WERI-Rb-1 (cell line): ENCODE measurements at regions not wholly inside any gene's neighbourhood (a gene's known extent, or its start where the extent isn't known, plus 50 kb on each side); places are given as distances from the start of the nearest gene placed in this dataset.

Source experiments
- DNase-seq: peaks from one replicate; pipeline ENCODE4 v3.0.0-alpha.2; 2020
- H3K27ac ChIP-seq: fragments of 250-450 bp; sonication (Bioruptor Pico); 2 replicates; pipeline ENCODE4 v1.5.1; 2020; ENCODE audit warnings: mild to moderate bottlenecking, moderate library complexity
- H3K27me3 ChIP-seq: fragments of 250-450 bp; sonication (Bioruptor Pico); 2 replicates; pipeline ENCODE4 v1.5.1; 2021; ENCODE audit warnings: mild to moderate bottlenecking, low read depth, moderate library complexity; ENCODE audit not compliant: insufficient read depth, severe bottlenecking
- H3K36me3 ChIP-seq: fragments of 250-450 bp; sonication (Bioruptor Pico); 2 replicates; pipeline ENCODE4 v1.5.1; 2020; ENCODE audit warnings: mild to moderate bottlenecking, moderate library complexity
- H3K4me3 ChIP-seq: 2 replicates; pipeline ENCODE4 v1.5.1; 2011; ENCODE audit warnings: low read depth, mild to moderate bottlenecking, control low read depth, low read length
- H3K9me3 ChIP-seq: fragments of 250-450 bp; sonication (Bioruptor Pico); 2 replicates; pipeline ENCODE4 v1.5.1; 2021; ENCODE audit warnings: mild to moderate bottlenecking, moderate library complexity; ENCODE audit not compliant: severe bottlenecking
- TF ChIP-seq, protein P1 (sequence below): IDR thresholded peaks from 2 replicates; pipeline ENCODE4 v1.5.1; 2011; ENCODE audit warnings: low read depth, mild to moderate bottlenecking, control low read depth, inconsistent platforms, low read length

DNA sequence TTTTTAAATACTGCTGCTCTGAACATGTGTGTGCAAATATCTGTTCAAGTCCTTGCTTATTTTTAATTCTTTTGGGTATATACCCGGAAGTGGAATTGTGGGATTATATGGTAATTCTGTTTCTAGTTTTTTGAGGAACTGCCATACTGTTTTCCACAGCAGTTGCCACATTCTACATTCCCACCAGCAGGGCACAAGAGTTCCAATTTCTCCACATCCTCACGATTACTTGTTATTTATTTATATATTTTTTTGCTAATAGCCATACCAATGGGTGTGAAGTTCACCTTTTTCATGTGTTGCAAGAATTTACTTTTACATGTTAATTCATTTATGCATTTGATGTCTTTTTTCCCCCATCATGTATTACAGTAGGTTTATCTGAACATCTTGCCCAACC, 79.6 kb upstream of the CXCL12 start:
- no peaks in the 10 kb centered on the region for H3K9me3 ChIP-seq
- peaks cover 65% of the 10 kb centered on the region for H3K27me3 ChIP-seq
- DNase-seq: no peak
- TF ChIP-seq, protein P1, sequence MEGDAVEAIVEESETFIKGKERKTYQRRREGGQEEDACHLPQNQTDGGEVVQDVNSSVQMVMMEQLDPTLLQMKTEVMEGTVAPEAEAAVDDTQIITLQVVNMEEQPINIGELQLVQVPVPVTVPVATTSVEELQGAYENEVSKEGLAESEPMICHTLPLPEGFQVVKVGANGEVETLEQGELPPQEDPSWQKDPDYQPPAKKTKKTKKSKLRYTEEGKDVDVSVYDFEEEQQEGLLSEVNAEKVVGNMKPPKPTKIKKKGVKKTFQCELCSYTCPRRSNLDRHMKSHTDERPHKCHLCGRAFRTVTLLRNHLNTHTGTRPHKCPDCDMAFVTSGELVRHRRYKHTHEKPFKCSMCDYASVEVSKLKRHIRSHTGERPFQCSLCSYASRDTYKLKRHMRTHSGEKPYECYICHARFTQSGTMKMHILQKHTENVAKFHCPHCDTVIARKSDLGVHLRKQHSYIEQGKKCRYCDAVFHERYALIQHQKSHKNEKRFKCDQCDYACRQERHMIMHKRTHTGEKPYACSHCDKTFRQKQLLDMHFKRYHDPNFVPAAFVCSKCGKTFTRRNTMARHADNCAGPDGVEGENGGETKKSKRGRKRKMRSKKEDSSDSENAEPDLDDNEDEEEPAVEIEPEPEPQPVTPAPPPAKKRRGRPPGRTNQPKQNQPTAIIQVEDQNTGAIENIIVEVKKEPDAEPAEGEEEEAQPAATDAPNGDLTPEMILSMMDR: no peak
- H3K36me3 ChIP-seq: no peaks in the 10 kb centered on the region
- no peak overlapping the region for H3K27ac ChIP-seq
- H3K4me3 ChIP-seq: no peak overlapping the region

DNA sequence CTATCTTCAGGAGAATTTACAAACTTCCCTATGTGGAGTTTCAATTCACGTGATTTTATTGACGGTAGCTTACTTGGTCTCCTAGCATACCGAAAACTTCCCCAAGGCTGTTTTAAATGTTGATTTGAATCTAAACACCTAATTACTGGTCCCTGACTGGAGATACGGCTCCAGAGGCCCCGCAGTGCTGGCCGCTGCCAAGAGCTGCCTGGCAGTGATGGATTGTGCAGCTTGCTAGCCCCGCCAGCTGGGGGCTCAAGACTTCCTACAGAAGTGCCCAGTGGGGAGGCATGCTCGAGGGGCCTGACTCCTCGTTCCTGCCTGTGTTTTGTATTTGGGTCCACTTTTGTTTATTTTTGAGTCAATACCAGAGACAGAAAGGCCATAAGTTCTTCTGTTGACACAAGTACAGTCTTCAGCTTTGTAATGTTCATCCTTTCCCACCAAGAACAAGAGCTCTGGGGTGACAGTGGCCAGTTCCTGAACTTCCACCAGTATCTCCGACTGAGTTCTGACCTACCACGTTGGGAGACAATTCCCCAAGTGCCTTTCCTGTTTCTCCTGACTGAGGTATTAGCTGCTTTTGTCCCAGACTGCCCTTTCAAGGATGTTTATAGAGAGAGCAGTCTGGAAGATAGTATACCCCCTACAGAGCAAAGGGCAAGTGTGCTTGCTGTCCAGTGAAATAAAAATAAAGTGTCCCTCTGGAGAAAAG, 80.7 kb upstream of the CXCL12 start:
- no peaks in the 10 kb centered on the region for H3K9me3 ChIP-seq
- H3K36me3 ChIP-seq: no peaks in the 10 kb centered on the region
- no peak for DNase-seq
- H3K27me3 ChIP-seq: peaks cover 64% of the 10 kb centered on the region
- H3K27ac ChIP-seq: no peak overlapping the region
- TF ChIP-seq, protein P1: no peak
- H3K4me3 ChIP-seq: no peak overlapping the region

DNA sequence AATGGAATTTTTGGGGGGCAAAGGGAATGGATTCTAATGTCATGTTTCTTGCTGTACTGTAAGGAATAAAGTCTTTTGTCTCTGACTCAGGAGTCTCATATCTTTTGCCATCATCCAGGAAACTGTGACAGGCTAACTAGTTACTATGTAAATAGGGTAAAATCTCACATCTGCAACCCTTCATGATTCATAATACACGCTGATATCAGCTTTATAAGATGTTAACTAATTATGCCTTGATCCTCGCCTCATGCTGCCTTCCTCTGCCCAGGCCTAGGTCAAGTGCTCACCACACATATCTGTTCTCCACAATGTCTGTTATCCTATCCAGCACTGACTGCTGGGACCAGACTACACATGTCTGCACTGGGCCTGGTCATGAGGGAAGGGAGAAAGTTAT, 81.3 kb upstream of the CXCL12 start:
- Histone ChIP-seq H3K9me3 (no peaks in the 10 kb centered on the region), H3K4me3 (no peak overlapping the region), H3K27me3 (peaks cover 60% of the 10 kb centered on the region), H3K27ac (no peak overlapping the region), H3K36me3 (no peaks in the 10 kb centered on the region)
- no peak for DNase-seq
- TF ChIP-seq, protein P1: no peak

DNA sequence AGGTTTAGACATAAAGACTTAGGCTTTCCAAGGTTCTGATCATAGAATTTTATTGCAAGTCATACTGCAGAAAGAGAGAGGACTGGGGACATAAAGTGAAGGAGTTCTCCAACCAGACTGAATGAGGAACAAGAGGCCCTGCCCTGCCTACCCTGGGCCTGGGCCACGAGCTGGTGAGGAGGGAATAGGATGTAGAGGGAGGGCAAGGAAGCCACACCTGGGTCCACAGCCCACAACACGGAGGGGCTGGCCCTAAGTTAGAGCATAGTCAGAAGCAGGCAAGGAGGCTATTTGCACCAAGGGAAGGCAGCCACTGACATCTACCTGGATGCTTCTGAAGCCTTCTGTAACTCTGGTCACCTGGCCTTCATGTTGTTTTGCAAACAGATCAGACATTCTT, 82.2 kb upstream of the CXCL12 start:
- TF ChIP-seq, protein P1: no peak
- Histone ChIP-seq H3K9me3 (no peaks in the 10 kb centered on the region), H3K4me3 (no peak overlapping the region), H3K27me3 (peaks cover 58% of the 10 kb centered on the region), H3K27ac (no peak overlapping the region), H3K36me3 (no peaks in the 10 kb centered on the region)
- no peak for DNase-seq

DNA sequence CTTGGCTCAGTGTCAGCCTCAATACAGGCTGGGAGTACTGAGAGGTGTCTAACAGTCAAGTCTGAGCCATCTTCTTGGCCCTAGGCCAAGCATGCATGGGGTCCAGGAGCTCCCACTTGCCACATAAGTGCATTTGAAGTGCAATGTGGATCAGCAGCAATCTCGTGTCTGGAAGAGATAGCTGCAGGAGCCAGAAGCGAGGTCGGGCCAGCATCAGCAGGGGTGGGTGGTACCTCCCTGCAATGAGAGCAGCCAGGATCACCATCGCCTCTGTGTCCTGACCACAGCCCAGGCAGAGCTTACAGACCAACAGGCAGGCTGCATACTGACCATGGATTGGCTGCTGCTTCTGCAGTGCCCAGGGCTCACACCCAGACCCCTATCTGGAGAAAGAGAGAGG, 83.0 kb upstream of the CXCL12 start:
- DNase-seq: no peak

More for the DNA sequence above, 83.0 kb upstream of the CXCL12 start:
- Histone ChIP-seq H3K36me3 (no peaks in the 10 kb centered on the region), H3K27ac (no peak overlapping the region), H3K4me3 (no peak overlapping the region), H3K27me3 (peaks cover 58% of the 10 kb centered on the region), H3K9me3 (no peaks in the 10 kb centered on the region)
- TF ChIP-seq, protein P1: no peak
